Body of pancreas (tissue), 4 donors: ENCODE measurements at regions not wholly inside any gene's neighbourhood (a gene's known extent, or its start where the extent isn't known, plus 50 kb on each side); places are given as distances from the start of the nearest gene placed in this dataset.

Experiments
- POLR2A ChIP-seq, 3 donors: fragments of 450-650 bp; IDR thresholded peaks; one replicate each; pipeline ENCODE4 v1.6.1; 2016; ENCODE audit warnings: antibody characterized with exemption in 3 of 3, mild to moderate bottlenecking in 2 of 3
- TF ChIP-seq, protein P1 (sequence below), 7 experiments: fragments of 450-650 bp in 4 of 7; fragments of 200-600 bp in 3 of 7; sonication (generic) in 3 of 7; IDR thresholded peaks; one replicate each; pipeline ENCODE4 v1.5.1; 2016 to 2019; ENCODE audit warnings: antibody characterized with exemption in 7 of 7

DNA sequence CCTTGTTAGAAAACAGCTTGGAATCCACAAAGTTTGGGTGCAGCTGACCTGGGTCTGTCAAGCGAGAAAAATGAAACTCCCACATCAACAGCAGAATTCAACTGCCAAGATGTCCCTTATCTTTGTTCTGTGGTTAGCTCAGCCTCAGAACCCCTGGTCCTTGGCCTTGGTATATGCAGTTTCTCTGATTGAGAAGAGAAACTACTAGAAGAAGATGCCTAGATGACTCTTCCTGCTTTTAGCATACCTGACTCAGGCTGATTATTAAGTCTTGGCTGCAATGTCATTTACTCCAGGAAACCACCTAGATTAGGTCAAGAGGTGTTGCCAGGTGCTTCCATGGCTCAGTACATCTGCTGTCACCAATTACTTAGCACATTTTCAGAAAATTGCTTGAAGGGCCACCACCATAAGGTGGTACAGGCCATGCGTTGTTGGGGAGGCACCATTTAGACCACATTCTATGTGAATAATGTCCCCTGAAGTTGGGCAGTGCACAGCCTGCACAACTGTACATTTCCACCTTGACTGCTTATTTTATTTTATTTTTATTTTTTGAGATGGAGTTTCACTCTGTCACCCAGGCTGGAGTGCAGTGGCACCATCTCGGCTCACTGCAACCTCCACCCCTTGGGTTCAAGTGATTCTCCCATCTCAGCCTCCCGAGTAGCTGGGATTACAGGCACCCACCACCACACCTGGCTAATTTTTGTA is 59.4 kb upstream of the ZNF438 start:
- TF ChIP-seq, protein P1, sequence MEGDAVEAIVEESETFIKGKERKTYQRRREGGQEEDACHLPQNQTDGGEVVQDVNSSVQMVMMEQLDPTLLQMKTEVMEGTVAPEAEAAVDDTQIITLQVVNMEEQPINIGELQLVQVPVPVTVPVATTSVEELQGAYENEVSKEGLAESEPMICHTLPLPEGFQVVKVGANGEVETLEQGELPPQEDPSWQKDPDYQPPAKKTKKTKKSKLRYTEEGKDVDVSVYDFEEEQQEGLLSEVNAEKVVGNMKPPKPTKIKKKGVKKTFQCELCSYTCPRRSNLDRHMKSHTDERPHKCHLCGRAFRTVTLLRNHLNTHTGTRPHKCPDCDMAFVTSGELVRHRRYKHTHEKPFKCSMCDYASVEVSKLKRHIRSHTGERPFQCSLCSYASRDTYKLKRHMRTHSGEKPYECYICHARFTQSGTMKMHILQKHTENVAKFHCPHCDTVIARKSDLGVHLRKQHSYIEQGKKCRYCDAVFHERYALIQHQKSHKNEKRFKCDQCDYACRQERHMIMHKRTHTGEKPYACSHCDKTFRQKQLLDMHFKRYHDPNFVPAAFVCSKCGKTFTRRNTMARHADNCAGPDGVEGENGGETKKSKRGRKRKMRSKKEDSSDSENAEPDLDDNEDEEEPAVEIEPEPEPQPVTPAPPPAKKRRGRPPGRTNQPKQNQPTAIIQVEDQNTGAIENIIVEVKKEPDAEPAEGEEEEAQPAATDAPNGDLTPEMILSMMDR (IDR thresholded peaks at IDR 0.05): no peak
- TF ChIP-seq POLR2A (IDR thresholded peaks at IDR 0.05): no peak
